RWPE1 (cell line): ENCODE measurements at regions not wholly inside any gene's neighbourhood (a gene's known extent, or its start where the extent isn't known, plus 50 kb on each side); places are given as distances from the start of the nearest gene placed in this dataset.

Source experiments
- CTCF ChIA-PET: fragments of 350-600 bp; sonication (Branson Sonifier 250); formaldehyde crosslinking; extraction: SDS; loops from one replicate; lab custom pipeline; 2021; lab: Yijun Ruan, JAX
- POLR2A ChIA-PET: fragments of 400-600 bp; formaldehyde crosslinking; extraction: SDS; loops from one replicate; lab custom pipeline; 2020; ENCODE audit warnings: antibody characterized with exemption; ENCODE audit not compliant: low non-redundant PET; lab: Yijun Ruan, JAX
- DNase-seq: peaks from one replicate; pipeline ENCODE4 v3.0.0; 2012; ENCODE audit warnings: low spot score
- H3K27ac ChIP-seq: fragments of 450-650 bp; 2 replicates; pipeline ENCODE4 v1.5.1; 2017
- CTCF ChIP-seq: fragments of 450-650 bp; conservative IDR thresholded peaks from 2 replicates; pipeline ENCODE4 v1.5.1; 2017; ENCODE audit warnings: low read depth, mild to moderate bottlenecking

- POLR2A ChIA-PET: no interaction called here
- TF ChIP-seq CTCF: no peak
- no peak for DNase-seq
- no peak overlapping the region for H3K27ac ChIP-seq
- CTCF ChIA-PET: no interaction called here
These were observed 70.1 kb upstream of the SLCO3A1 start for GRCh38 chr15:91783451-91783850.

GRCh38 chr15:91784973-91785709, 68.4 kb upstream of the SLCO3A1 start:
- ChIA-PET POLR2A (no interaction called here), CTCF (no interaction called here)
- H3K27ac ChIP-seq: no peak overlapping the region
- DNase-seq: no peak
- TF ChIP-seq CTCF: no peak

GRCh38 chr15:91787198-91787597, 66.3 kb upstream of the SLCO3A1 start:
- H3K27ac ChIP-seq: no peak overlapping the region
- no peak for TF ChIP-seq CTCF
- POLR2A ChIA-PET: no interaction called here

GRCh38 chr15:91789136-91789535, 64.4 kb upstream of the SLCO3A1 start:
- DNase-seq: no peak
- CTCF ChIA-PET: interaction anchor here (2.2 kb wide), 1 partner anchor 83 kb away, joined by 7 read pairs; no protein-coding TSS in a partner anchor
- no peak overlapping the region for H3K27ac ChIP-seq
- no peak for TF ChIP-seq CTCF
- POLR2A ChIA-PET: no interaction called here

More at GRCh38 chr15:91787198-91787597, 66.3 kb upstream of the SLCO3A1 start:
- no peak for DNase-seq
- CTCF ChIA-PET: interaction anchor here (2.2 kb wide), 1 partner anchor 81 kb away, joined by 7 read pairs; no protein-coding TSS in a partner anchor

GRCh38 chr15:91790836-91791235, 62.7 kb upstream of the SLCO3A1 start:
- peak; percentile 93 for DNase-seq

GRCh38 chr15:91793771-91794170, 59.7 kb upstream of the SLCO3A1 start:
- CTCF ChIA-PET: no interaction called here
- DNase-seq: no peak
- H3K27ac ChIP-seq: no peak overlapping the region
- POLR2A ChIA-PET: no interaction called here
- TF ChIP-seq CTCF: no peak

More at GRCh38 chr15:91790836-91791235, 62.7 kb upstream of the SLCO3A1 start:
- ChIA-PET POLR2A (no interaction called here), CTCF (interaction anchor here (0.5 to 0.8 kb wide), 3 partner anchors 301 to 1263 kb away, joined by 3 read pairs; no protein-coding TSS in a partner anchor)
- no peak overlapping the region for H3K27ac ChIP-seq
- no peak for TF ChIP-seq CTCF
